K562 (cell line): ENCODE measurements at regions not wholly inside any gene's neighbourhood (a gene's known extent, or its start where the extent isn't known, plus 50 kb on each side); places are given as distances from the start of the nearest gene placed in this dataset.
"Not testable (repeated sequence)": the region's sequence is repeated elsewhere in the genome, so short reads cannot be mapped to it uniquely, and the experiment has no call there.

Experiments used
- SAP30 ChIP-seq: fragments of 200-600 bp; sonication (generic); IDR thresholded peaks from 2 replicates; pipeline ENCODE4 v1.6.1; 2012; ENCODE audit warnings: borderline replicate concordance, low read depth, mild to moderate bottlenecking, moderate library complexity, low read length, control low read depth, inconsistent platforms; ENCODE audit not compliant: insufficient read depth, poor library complexity, severe bottlenecking
- SRSF3 ChIP-seq: fragments of 200-400 bp; formaldehyde crosslinking; IDR thresholded peaks from 2 replicates; pipeline ENCODE4 v1.6.1; 2016; ENCODE audit warnings: mild to moderate bottlenecking, low read length, moderate library complexity; ENCODE audit not compliant: insufficient read depth

DNA sequence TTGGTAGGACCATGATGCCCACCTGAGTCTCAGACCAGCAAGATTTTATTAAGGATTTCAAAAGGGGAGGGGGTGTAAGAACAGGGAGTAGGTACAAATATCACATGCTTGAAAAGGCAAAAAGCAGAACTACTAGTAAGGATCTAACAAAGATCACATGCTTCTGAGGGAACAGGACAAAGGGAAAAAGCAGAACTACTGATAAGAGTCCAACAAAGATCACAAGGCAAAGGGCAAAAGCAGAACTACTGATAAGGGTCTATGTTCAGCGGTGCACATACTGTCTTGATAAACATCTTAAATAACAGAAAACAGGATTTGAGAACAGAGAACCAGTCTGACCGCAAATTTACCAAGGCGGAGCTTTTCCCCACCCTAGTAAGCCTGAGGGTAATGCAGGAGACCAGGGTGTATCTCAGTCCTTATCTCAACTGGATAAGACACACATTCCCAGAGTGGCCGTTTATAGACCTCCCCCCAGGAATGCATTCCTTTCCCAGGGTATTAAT is 573.0 kb upstream of the CPXCR1 start:
- TF ChIP-seq SRSF3, SAP30: not testable (repeated sequence)
